HepG2 (cell line): ENCODE measurements at regions not wholly inside any gene's neighbourhood (a gene's known extent, or its start where the extent isn't known, plus 50 kb on each side); places are given as distances from the start of the nearest gene placed in this dataset.

Source experiments
- DPF2 ChIP-seq: sonication (generic); formaldehyde crosslinking; IDR thresholded peaks from 2 replicates; pipeline ENCODE4 v1.4.0; 2020; ENCODE audit warnings: mild to moderate bottlenecking, low read depth, missing genetic modification reagents, borderline replicate concordance
- FOXA3 ChIP-seq: IDR thresholded peaks from 2 replicates; pipeline ENCODE4 v1.6.1; 2016; ENCODE audit warnings: missing genetic modification reagents, missing compliant biosample characterization
- HMG20B ChIP-seq: conservative IDR thresholded peaks from 2 replicates; pipeline ENCODE4 v1.6.1; 2016; ENCODE audit warnings: missing genetic modification reagents, missing compliant biosample characterization
- MXD3 ChIP-seq: IDR thresholded peaks from 2 replicates; pipeline ENCODE4 v1.6.1; 2016; ENCODE audit warnings: mild to moderate bottlenecking, missing biosample characterization, missing genetic modification reagents
- NCOA1 ChIP-seq: sonication (generic); formaldehyde crosslinking; IDR thresholded peaks from 2 replicates; pipeline ENCODE4 v1.9.0; 2021; ENCODE audit warnings: missing genetic modification reagents
- RARG ChIP-seq: sonication (generic); formaldehyde crosslinking; IDR thresholded peaks from 2 replicates; pipeline ENCODE4 v1.4.0; 2020; ENCODE audit warnings: low read depth, mild to moderate bottlenecking, missing genetic modification reagents
- SOX13 ChIP-seq, 3 experiments: fragments of 450-650 bp in 1 of 3; sonication (generic) in 1 of 3; formaldehyde crosslinking in 1 of 3; IDR thresholded peaks in 2 of 3; conservative IDR thresholded peaks in 1 of 3; 2 replicates each; pipeline versions ENCODE4 v1.5.0 to v1.6.1; 2016 to 2020; ENCODE audit warnings: antibody characterized with exemption in 1 of 3, mild to moderate bottlenecking in 1 of 3, missing compliant biosample characterization in 1 of 3, missing genetic modification reagents in 1 of 3, moderate library complexity in 1 of 3
- SOX6 ChIP-seq, 2 experiments: fragments of 450-650 bp in 1 of 2; sonication (generic) in 1 of 2; formaldehyde crosslinking in 1 of 2; IDR thresholded peaks; 2 replicates each; pipeline versions ENCODE4 v1.4.0 to v1.6.1; 2017 to 2020; ENCODE audit warnings: antibody characterized with exemption in 1 of 2, mild to moderate bottlenecking in 1 of 2, missing genetic modification reagents in 1 of 2
- TIGD3 ChIP-seq: sonication (generic); formaldehyde crosslinking; IDR thresholded peaks from 2 replicates; pipeline ENCODE4 v1.5.1; 2020; ENCODE audit warnings: mild to moderate bottlenecking, missing genetic modification reagents, borderline replicate concordance
- ZHX1 ChIP-seq: sonication (generic); formaldehyde crosslinking; IDR thresholded peaks from 2 replicates; pipeline ENCODE4 v1.8.1; 2022; ENCODE audit warnings: low read depth, mild to moderate bottlenecking, missing genetic modification reagents
- ZNF12 ChIP-seq: sonication (generic); formaldehyde crosslinking; IDR thresholded peaks from 2 replicates; pipeline ENCODE4 v1.5.0; 2020; ENCODE audit warnings: missing genetic modification reagents
- ZNF230 ChIP-seq: sonication (generic); formaldehyde crosslinking; IDR thresholded peaks from 2 replicates; pipeline ENCODE4 v1.4.0; 2020; ENCODE audit warnings: mild to moderate bottlenecking, missing genetic modification reagents
- ZNF577 ChIP-seq: sonication (generic); formaldehyde crosslinking; IDR thresholded peaks from 2 replicates; pipeline ENCODE4 v1.4.0; 2020; ENCODE audit warnings: mild to moderate bottlenecking, low read depth, missing genetic modification reagents, borderline replicate concordance
- ZNF746 ChIP-seq: sonication (generic); formaldehyde crosslinking; IDR thresholded peaks from 2 replicates; pipeline ENCODE4 v1.8.0; 2022; ENCODE audit warnings: mild to moderate bottlenecking, missing genetic modification reagents
- ZSCAN9 ChIP-seq: IDR thresholded peaks from 2 replicates; pipeline ENCODE4 v1.6.1; 2016; ENCODE audit warnings: borderline replicate concordance
- TF ChIP-seq, protein P1 (sequence below): sonication (generic); formaldehyde crosslinking; IDR thresholded peaks from 2 replicates; pipeline ENCODE4 v1.4.0; 2020; ENCODE audit warnings: mild to moderate bottlenecking, missing genetic modification reagents

- TF ChIP-seq HMG20B (CRISPR knock-in tag): 0 out of 2 replicates have a peak, but pooled peaks have one; percentile 39
- TF ChIP-seq NCOA1 (CRISPR knock-in tag): no peak
- no peak for TF ChIP-seq ZSCAN9 (CRISPR knock-in tag)
- TF ChIP-seq RARG: no peak
- TF ChIP-seq MXD3: no peak
- TF ChIP-seq ZNF230: no peak
- no peak for TF ChIP-seq SOX13 (IDR thresholded peaks at IDR 0.05)
- peak in 1 of 2 experiments; percentile 64; a peak in 2 of 4 replicates for TF ChIP-seq SOX13 (CRISPR knock-in tag; conservative IDR thresholded peaks at IDR 0.05 in 1 of 2, IDR thresholded peaks at IDR 0.05 in 1 of 2)
- TF ChIP-seq TIGD3 (CRISPR knock-in tag): no peak
- no peak for TF ChIP-seq SOX6 (IDR thresholded peaks at IDR 0.05)
- TF ChIP-seq SOX6 (CRISPR knock-in tag; IDR thresholded peaks at IDR 0.05): peak; percentile 65; the same call in 1 of the 2 replicates
- peak; percentile 97 for TF ChIP-seq FOXA3 (CRISPR knock-in tag)
- TF ChIP-seq, protein P1, sequence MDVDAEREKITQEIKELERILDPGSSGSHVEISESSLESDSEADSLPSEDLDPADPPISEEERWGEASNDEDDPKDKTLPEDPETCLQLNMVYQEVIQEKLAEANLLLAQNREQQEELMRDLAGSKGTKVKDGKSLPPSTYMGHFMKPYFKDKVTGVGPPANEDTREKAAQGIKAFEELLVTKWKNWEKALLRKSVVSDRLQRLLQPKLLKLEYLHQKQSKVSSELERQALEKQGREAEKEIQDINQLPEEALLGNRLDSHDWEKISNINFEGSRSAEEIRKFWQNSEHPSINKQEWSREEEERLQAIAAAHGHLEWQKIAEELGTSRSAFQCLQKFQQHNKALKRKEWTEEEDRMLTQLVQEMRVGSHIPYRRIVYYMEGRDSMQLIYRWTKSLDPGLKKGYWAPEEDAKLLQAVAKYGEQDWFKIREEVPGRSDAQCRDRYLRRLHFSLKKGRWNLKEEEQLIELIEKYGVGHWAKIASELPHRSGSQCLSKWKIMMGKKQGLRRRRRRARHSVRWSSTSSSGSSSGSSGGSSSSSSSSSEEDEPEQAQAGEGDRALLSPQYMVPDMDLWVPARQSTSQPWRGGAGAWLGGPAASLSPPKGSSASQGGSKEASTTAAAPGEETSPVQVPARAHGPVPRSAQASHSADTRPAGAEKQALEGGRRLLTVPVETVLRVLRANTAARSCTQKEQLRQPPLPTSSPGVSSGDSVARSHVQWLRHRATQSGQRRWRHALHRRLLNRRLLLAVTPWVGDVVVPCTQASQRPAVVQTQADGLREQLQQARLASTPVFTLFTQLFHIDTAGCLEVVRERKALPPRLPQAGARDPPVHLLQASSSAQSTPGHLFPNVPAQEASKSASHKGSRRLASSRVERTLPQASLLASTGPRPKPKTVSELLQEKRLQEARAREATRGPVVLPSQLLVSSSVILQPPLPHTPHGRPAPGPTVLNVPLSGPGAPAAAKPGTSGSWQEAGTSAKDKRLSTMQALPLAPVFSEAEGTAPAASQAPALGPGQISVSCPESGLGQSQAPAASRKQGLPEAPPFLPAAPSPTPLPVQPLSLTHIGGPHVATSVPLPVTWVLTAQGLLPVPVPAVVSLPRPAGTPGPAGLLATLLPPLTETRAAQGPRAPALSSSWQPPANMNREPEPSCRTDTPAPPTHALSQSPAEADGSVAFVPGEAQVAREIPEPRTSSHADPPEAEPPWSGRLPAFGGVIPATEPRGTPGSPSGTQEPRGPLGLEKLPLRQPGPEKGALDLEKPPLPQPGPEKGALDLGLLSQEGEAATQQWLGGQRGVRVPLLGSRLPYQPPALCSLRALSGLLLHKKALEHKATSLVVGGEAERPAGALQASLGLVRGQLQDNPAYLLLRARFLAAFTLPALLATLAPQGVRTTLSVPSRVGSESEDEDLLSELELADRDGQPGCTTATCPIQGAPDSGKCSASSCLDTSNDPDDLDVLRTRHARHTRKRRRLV (CRISPR knock-in tag): no peak
- TF ChIP-seq ZNF577 (CRISPR knock-in tag): no peak
- no peak for TF ChIP-seq ZNF746 (CRISPR knock-in tag)
- TF ChIP-seq ZHX1 (CRISPR knock-in tag): no peak
- TF ChIP-seq ZNF12 (CRISPR knock-in tag): 0 out of 2 replicates have a peak, but pooled peaks have one; percentile 48
- TF ChIP-seq DPF2 (CRISPR knock-in tag): 0 out of 2 replicates have a peak, but pooled peaks have one; percentile 27
Observed at GRCh38 chr3:182136008-182136910, 424.5 kb downstream of the SOX2 start (continued).
